Mammary epithelial cell (primary cell): ENCODE measurements at regions not wholly inside any gene's neighbourhood (a gene's known extent, or its start where the extent isn't known, plus 50 kb on each side); places are given as distances from the start of the nearest gene placed in this dataset.

ENCODE experiments used
- CTCF ChIP-seq, 2 donors: IDR thresholded peaks in 1 of 2; conservative IDR thresholded peaks in 1 of 2; 2 replicates each; pipeline ENCODE4 v1.5.1; 2011 to 2012; ENCODE audit warnings: inconsistent platforms in 2 of 2, low read length in 2 of 2, mild to moderate bottlenecking in 2 of 2, control low read depth in 1 of 2, low read depth in 1 of 2; ENCODE audit not compliant: insufficient read depth in 1 of 2; ENCODE audit errors: extremely low read depth in 1 of 2
- EZH2 ChIP-seq: IDR thresholded peaks from 2 replicates; pipeline ENCODE4 v1.6.1; 2012; ENCODE audit warnings: low read length, inconsistent platforms, borderline replicate concordance

DNA sequence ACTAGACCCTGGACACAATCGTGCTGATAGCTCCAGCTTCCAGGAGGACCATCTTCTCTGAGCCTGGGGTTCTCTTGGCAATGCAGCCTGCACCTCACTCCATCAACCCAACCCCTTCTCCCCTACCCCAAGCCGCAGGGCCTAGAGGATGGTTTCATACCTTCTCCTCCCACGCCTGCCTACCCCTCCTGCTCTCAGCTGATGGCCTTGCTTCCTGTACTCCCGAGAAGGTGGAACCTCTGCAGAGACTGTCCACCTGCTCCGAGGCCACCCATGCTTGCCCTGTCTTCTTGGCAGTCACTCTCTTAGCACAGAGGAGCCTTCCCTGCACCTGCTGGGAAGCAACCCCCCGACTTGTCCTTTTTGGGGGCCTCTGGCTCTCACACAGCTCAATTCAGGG is 241.9 kb downstream of the IRX2 start:
- TF ChIP-seq CTCF (conservative IDR thresholded peaks at IDR 0.05 in 1 of 2, IDR thresholded peaks at IDR 0.05 in 1 of 2; ENCODE audit: extremely low read depth in 1 of 2, insufficient read depth in 1 of 2, low read depth in 1 of 2, low read length in 2 of 2) = no peak
- TF ChIP-seq EZH2 = no peak
